ENCODE measurements at regions not wholly inside any gene's neighbourhood (a gene's known extent, or its start where the extent isn't known, plus 50 kb on each side); places are given as distances from the start of the nearest gene placed in this dataset.

DNA sequence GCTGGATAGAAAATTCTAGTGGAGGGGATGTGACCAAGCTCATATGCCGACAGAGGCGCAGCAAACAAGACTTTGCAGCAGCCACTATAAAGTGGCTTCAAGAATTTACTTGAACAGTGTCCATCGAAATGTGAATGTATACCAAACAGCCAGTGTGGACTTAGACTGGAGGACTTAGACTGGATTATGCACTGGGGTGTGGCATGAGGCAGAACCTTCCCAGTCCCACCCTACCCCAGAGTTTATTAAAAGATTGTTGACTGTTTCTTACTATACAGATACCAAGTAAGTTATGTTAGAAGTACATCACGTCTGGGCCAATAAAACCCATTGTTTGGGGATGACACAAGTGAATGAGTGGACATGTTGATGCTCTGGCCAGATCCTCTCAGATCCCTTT is 561.3 kb upstream of the KLF4 start:
- no peaks in the 10 kb centered on the region for H3K79me1 ChIP-seq (ENCODE audit: insufficient read depth, low read depth, low read length, poor library complexity, severe bottlenecking)
- no peak overlapping the region for H2BK120ac ChIP-seq (ENCODE audit: low read depth, low read length, poor library complexity, severe bottlenecking)
- no peak overlapping the region for H3T11ph ChIP-seq (ENCODE audit: low read length)
- no peaks in the 10 kb centered on the region for H3K27me3 ChIP-seq (ENCODE audit: insufficient read depth, low read length)
- no peak overlapping the region for H3K9ac ChIP-seq (ENCODE audit: extremely low read depth, insufficient read length, low read length)
- no peaks in the 10 kb centered on the region for H3K9me3 Mint-ChIP-seq
- no peak overlapping the region for H3K27ac ChIP-seq (ENCODE audit: insufficient read length, low read depth, low read length)
- H3K27ac Mint-ChIP-seq = no peak overlapping the region
- no peaks in the 10 kb centered on the region for H4K20me1 ChIP-seq (ENCODE audit: control insufficient read depth, insufficient read depth, insufficient read length)
- no peak overlapping the region for H4K91ac ChIP-seq (ENCODE audit: insufficient read length, low read depth, low read length)
- no peak overlapping the region for H2BK5ac ChIP-seq (ENCODE audit: insufficient read length, low read length)
- no peak overlapping the region for H4K5ac ChIP-seq (ENCODE audit: insufficient read length, low read depth, low read length)
- no peaks in the 10 kb centered on the region for H3K36me3 Mint-ChIP-seq (ENCODE audit: insufficient read depth in 1 of 3, low read depth in 3 of 3)
- H3K4ac ChIP-seq (ENCODE audit: low read depth, low read length) = no peak overlapping the region
- no peak overlapping the region for H3K18ac ChIP-seq (ENCODE audit: insufficient read length, low read depth, low read length)
- TF ChIP-seq, protein P1, sequence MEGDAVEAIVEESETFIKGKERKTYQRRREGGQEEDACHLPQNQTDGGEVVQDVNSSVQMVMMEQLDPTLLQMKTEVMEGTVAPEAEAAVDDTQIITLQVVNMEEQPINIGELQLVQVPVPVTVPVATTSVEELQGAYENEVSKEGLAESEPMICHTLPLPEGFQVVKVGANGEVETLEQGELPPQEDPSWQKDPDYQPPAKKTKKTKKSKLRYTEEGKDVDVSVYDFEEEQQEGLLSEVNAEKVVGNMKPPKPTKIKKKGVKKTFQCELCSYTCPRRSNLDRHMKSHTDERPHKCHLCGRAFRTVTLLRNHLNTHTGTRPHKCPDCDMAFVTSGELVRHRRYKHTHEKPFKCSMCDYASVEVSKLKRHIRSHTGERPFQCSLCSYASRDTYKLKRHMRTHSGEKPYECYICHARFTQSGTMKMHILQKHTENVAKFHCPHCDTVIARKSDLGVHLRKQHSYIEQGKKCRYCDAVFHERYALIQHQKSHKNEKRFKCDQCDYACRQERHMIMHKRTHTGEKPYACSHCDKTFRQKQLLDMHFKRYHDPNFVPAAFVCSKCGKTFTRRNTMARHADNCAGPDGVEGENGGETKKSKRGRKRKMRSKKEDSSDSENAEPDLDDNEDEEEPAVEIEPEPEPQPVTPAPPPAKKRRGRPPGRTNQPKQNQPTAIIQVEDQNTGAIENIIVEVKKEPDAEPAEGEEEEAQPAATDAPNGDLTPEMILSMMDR (conservative IDR thresholded peaks at IDR 0.05) = no peak
- H3K56ac ChIP-seq (ENCODE audit: insufficient read length, low read depth, low read length) = no peak overlapping the region
- H3K79me2 ChIP-seq (ENCODE audit: insufficient read depth, low read length) = no peaks in the 10 kb centered on the region
- H3K4me1 ChIP-seq (ENCODE audit: insufficient read depth, low read length) = no peaks in the 10 kb centered on the region
- H3K23ac ChIP-seq (ENCODE audit: insufficient read length, low read depth, low read length) = no peak overlapping the region
- H3K4me2 ChIP-seq (ENCODE audit: insufficient read depth, insufficient read length, low read length) = no peak overlapping the region
- H2AK5ac ChIP-seq (ENCODE audit: insufficient read length, low read length) = no peak overlapping the region
- no peaks in the 10 kb centered on the region for H3K23me2 ChIP-seq (ENCODE audit: insufficient read length, low read depth, low read length, poor library complexity, severe bottlenecking)
- no peak overlapping the region for H4K8ac ChIP-seq (replicated peaks; ENCODE audit: insufficient read length, low read depth, low read length)
- no peaks in the 10 kb centered on the region for H3K9me3 ChIP-seq (ENCODE audit: control insufficient read depth, low read depth, low read length)
- H3K4me3 Mint-ChIP-seq = no peak overlapping the region
- no peak overlapping the region for H2BK20ac ChIP-seq (ENCODE audit: low read depth, low read length, poor library complexity, severe bottlenecking)
- H3K4me1 Mint-ChIP-seq = peaks cover 41 to 45% of the 10 kb centered on the region in 2 experiments
- H3K14ac ChIP-seq (ENCODE audit: insufficient read depth, low read length) = no peak overlapping the region
- no peak overlapping the region for H2BK15ac ChIP-seq (ENCODE audit: low read depth, low read length)
- no peak for DNase-seq
- no CpG with 5 or more reads among the region's 4 CpGs for WGBS (ENCODE audit: extremely low coverage, insufficient read length, low lambda C conversion rate)
- H2BK12ac ChIP-seq (ENCODE audit: insufficient read length, low read depth, low read length) = no peak overlapping the region
- H2AFZ ChIP-seq (ENCODE audit: low read length) = no peak overlapping the region
- H3K27me3 Mint-ChIP-seq (ENCODE audit: low read depth) = peaks cover 10% of the 10 kb centered on the region
